DOHH2 (cell line): ENCODE measurements at regions not wholly inside any gene's neighbourhood (a gene's known extent, or its start where the extent isn't known, plus 50 kb on each side); places are given as distances from the start of the nearest gene placed in this dataset.

ENCODE experiments used
- CTCF ChIP-seq: fragments of 200-600 bp; sonication (generic); IDR thresholded peaks from one replicate; pipeline ENCODE4 v1.5.1; 2014; ENCODE audit warnings: antibody characterized with exemption, mild to moderate bottlenecking, low read depth, low read length; ENCODE audit not compliant: poor library complexity, severe bottlenecking
- EZH2phosphoT487 ChIP-seq: fragments of 200-600 bp; sonication (generic); IDR thresholded peaks from 2 replicates; pipeline ENCODE4 v1.6.1; 2017; ENCODE audit warnings: borderline replicate concordance, mild to moderate bottlenecking, antibody characterized with exemption, low read length, moderate library complexity, mixed read lengths

DNA sequence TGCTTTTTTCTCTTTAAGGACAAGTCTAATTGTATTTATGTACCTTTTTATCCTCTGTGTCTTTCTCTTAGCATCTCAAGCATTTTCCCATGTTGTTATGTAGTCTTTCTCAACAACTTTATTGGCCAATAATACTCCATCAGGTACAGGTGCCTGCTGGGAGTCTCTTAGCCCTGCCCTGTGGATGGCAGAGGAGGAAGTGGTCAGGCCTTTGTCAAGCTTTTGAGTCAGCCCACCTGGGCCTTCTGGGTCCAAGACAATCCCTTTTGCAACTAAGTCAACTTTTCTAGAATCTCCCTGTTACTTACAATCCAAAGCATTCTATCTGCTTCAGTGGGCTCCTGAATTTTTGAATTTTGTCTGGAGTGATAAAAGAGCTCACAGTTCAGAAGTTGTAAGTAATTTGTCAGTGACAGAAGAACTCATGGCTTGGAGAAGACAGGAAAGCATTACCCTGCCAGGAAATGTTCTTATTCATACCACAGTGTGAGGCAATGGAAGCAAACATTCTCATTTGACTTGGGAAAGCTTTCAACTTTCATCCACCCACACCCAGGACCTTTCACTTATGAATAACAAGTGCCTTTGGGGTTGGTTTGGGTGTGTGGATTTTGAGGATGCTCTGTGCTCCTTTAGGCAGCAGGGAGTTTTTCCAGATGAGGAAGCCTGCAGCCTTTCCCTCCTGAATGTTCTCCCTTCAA, 200.0 kb upstream of the S1PR3 start:
- TF ChIP-seq CTCF (no peak), EZH2phosphoT487 (no peak)
